NCI-H2029 (cell line): ENCODE measurements at regions not wholly inside any gene's neighbourhood (a gene's known extent, or its start where the extent isn't known, plus 50 kb on each side); places are given as distances from the start of the nearest gene placed in this dataset.
A peak's percentile ranks its signal among the peaks of the same experiment; 100 is the strongest.
"Not testable (repeated sequence)": the region's sequence is repeated elsewhere in the genome, so short reads cannot be mapped to it uniquely, and the experiment has no call there.

Experiments used
- DNase-seq: peaks from one replicate; lab custom pipeline; 2025; lab: John Stamatoyannopoulos, UW

- no peak for DNase-seq
Measured at GRCh38 chr11:87639753-87640364, 535.4 kb downstream of the RAB38 start.

DNA sequence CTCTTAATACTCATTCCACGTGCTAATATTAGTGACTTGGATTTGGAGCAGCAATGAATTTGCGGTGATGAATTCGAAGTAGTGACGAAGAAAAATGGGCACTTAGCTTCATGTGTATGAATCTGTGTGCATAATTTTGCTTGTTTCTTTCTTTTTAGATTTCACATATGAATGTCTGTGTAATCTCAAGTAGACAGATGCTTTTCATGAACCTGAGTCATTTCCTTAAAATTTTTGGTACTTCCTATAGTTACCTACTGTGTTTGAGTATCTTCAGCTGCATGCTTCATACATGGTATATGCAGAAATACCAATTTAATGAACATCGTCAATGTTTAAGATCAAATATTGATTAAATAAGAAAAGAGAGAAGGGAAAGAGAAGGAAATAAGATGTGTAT, 540.2 kb downstream of the RAB38 start:
- no peak for DNase-seq

DNA sequence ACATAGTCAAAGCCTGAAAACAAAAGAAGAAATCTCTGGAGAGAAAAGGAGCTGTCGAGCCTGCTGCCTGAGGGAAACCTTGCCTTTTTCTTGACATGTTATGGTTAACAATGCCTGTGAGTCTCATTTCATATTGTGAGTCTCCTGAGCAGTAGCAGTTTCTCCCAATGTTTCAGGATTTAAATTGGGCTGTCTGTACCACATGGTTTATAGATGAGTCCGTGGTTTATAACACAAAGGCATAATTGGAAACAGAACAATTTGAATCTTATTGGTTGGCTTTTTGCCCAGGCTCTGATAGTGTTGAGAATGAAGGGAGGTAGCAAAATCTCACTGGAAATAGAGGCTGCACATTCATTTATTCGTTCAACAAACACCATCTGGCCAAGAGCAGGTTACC, 540.9 kb downstream of the RAB38 start:
- no peak for DNase-seq

DNA sequence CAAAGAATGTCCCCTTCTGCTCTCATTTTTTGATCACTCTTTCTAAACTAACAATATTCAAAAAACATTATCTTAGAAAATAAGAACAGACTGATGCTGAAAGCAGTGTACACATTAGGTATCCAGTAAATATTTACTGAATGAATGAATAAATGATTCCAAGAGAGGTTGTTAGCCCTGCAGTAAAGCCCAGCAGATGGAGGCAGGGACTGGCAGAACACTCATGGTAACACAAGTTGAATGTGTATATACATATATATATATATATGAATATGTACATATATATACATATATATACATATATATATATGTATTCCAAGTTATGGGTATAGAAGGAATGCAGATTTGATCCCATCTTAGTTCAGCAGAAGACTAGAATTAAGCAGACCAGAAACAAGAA, 546.3 kb downstream of the RAB38 start:
- no peak for DNase-seq

- DNase-seq, result no peak
Measured at GRCh38 chr11:87628026-87628580, 547.1 kb downstream of the RAB38 start.

DNA sequence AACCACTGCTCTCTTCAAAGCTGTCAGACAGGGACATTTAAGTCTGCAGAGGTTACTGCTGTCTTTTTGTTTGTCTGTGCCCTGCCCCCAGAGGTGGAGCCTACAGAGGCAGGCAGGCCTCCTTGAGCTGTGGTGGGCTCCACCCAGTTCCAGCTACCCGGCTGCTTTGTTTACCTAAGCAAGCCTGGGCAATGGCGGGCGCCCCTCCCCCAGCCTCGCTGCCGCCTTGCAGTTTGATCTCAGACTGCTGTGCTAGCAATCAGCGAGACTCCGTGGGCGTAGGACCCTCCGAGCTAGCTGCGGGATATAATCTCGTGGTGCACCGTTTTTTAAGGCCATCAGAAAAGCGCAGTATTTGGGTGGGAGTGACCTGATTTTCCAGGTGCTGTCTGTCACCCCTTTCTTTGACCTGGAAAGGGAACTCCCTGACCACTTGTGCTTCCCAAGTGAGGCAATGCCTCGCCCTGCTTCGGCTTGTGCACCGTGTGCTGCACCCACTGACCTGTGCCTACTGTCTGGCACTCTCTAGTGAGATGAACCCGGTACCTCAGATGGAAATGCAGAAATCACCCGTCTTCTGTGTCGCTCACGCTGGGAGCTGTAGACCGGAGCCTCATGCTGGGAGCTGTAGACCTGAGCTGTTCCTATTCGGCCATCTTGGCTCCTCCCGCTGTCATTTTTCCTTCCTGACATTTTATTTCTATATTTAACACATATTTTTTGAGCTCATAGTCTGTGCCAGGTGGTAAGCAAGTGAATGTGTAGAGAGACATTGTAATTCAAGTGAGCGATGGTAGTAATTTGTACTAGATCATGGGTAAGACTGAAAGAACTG, 551.5 kb downstream of the RAB38 start:
- not testable (repeated sequence) for DNase-seq

- no peak for DNase-seq
Measured at GRCh38 chr11:87616511-87616910, 558.7 kb downstream of the RAB38 start.

GRCh38 chr11:87604350-87604749, 566.6 kb downstream of the TMEM135 start:
- no peak for DNase-seq

- no peak for DNase-seq
Measured at GRCh38 chr11:87603887-87604286, 566.2 kb downstream of the TMEM135 start.

- no peak for DNase-seq
Measured at GRCh38 chr11:87602776-87603175, 565.0 kb downstream of the TMEM135 start.

GRCh38 chr11:87600938-87601337, 563.2 kb downstream of the TMEM135 start:
- DNase-seq, result no peak

GRCh38 chr11:87597725-87598124, 560.0 kb downstream of the TMEM135 start:
- peak; percentile 77 for DNase-seq

- no peak for DNase-seq
Measured at GRCh38 chr11:87596176-87596575, 558.4 kb downstream of the TMEM135 start.

GRCh38 chr11:87589082-87589481, 551.3 kb downstream of the TMEM135 start:
- no peak for DNase-seq

GRCh38 chr11:87585613-87586012, 547.9 kb downstream of the TMEM135 start:
- DNase-seq, result not testable (repeated sequence)

- DNase-seq, result no peak
Measured at GRCh38 chr11:87583931-87584330, 546.2 kb downstream of the TMEM135 start.

DNA sequence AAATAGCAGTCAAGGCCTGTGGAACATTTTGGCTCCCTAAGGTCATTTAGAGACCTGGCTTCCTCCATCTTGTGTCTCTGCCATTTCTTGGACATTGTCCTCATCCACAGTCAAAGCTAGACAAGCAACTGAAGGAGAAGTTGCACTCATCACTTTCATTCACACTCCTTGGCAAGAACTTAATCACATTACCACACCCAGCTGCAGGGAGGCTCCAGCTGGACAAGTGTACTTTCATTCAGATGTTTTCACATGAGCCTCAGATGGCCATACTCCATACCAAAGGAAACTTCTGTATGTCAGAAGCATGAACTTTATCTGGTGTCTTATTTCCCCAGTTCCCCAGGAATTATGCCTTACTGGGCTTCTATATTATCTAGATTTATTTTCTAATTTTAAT, 537.4 kb downstream of the TMEM135 start:
- DNase-seq, result no peak

DNA sequence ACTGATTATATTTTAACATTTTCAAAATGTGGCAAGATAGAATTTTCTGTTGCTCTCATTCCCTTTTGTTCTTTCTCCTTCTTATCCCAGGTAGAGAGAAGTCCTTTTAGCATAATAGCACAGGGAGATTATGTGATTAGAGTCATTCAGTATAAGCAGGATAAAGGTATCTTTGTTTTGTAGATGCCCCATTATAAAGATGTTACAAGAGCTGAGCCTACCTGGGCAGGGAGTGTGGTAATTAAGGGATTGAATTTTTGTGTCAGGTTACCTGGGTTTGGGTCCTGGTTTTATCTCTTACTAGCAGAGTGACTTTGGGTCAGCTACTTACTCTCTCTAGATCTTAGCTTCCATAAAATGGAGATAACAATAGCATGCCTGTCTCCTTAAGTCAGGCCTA, 536.5 kb downstream of the TMEM135 start:
- no peak for DNase-seq

DNA sequence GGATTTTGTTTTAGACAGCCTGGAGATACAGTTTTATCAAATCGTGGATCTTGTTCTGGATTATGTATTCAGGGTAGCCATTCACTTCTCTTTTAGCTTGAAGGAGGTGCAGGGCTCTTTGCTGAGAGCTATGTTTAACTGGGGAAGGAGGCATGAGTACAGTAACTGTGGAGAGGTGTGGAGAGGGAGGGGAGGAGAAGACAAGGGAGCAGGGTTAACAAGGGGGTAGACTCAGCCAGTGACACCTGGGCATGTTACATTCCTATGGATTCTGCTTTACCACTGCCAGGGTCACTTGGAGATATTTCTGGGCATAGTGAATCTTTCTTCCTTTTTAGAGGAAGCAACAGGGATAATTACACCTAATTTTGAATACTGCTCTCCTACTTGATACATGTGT, 536.0 kb downstream of the TMEM135 start:
- DNase-seq, result no peak

DNA sequence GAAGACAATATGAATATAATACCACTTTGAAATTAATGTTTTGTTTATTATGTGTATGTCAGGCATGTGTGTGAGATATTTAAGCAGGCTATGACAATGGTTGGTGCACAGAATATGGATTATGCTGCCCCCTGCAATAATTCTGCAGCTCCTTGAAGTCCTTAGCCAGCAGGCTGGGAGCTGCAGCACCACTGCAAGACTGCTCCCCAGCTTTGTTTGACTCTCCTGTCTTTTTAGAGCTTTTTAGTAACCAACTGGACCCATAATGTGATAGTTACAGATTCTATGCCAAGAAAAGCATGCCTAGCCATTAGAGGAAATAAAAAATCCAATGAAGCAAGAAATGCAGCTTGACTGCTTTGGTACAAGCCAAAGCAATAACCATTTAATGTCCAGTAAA, 535.1 kb downstream of the TMEM135 start:
- DNase-seq, result no peak

DNA sequence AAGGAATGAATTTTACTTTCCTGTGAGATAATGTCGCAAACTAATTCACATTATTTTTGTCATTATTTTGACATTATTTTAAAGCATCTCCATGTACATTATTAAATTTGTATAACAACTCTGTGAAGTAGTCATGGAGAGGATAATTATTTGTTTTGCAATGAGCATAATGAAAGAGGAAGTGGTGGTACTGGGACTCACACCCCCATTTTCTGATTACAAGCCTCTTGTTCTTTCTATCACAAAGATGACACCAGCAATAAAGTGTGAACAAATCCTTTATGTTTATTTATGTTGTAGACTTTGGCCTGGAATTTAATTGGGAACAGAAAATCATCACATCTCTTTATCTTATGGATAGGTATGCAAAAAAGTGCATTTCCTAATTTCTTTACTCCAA, 522.6 kb downstream of the TMEM135 start:
- no peak for DNase-seq

- not testable (repeated sequence) for DNase-seq
Measured at GRCh38 chr11:87559852-87560251, 522.1 kb downstream of the TMEM135 start.

DNA sequence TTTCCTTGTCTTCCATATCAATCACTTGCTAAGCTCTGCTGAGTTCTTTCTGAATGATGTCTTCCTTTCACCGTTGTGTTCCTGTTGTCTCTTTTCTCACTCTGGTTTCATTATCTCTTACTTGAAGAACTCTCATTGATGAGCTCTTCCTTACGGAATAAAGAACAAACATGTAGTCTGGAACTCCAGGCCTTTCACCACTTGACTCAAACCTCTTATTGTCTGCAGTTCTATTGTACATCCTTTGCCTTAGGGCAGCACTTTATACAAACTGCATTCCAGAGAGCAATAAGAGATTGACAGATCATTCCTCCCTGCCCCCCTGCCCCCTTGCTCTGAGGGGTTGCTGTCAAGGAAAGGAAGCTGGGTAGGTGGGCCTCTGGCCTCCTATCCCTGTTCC, 517.4 kb downstream of the TMEM135 start:
- DNase-seq, result no peak
